RWPE1 (cell line): ENCODE measurements at regions not wholly inside any gene's neighbourhood (a gene's known extent, or its start where the extent isn't known, plus 50 kb on each side); places are given as distances from the start of the nearest gene placed in this dataset.

ENCODE experiments used
- CTCF ChIA-PET: fragments of 350-600 bp; sonication (Branson Sonifier 250); formaldehyde crosslinking; extraction: SDS; loops from one replicate; lab custom pipeline; 2021; lab: Yijun Ruan, JAX
- POLR2A ChIA-PET: fragments of 400-600 bp; formaldehyde crosslinking; extraction: SDS; loops from one replicate; lab custom pipeline; 2020; ENCODE audit warnings: antibody characterized with exemption; ENCODE audit not compliant: low non-redundant PET; lab: Yijun Ruan, JAX
- DNase-seq: peaks from one replicate; pipeline ENCODE4 v3.0.0; 2012; ENCODE audit warnings: low spot score
- H3K27ac ChIP-seq: fragments of 450-650 bp; 2 replicates; pipeline ENCODE4 v1.5.1; 2017
- CTCF ChIP-seq: fragments of 450-650 bp; conservative IDR thresholded peaks from 2 replicates; pipeline ENCODE4 v1.5.1; 2017; ENCODE audit warnings: low read depth, mild to moderate bottlenecking

GRCh38 chr4:137070614-137071013 lies 461.7 kb downstream of the PCDH18 start:
- no peak for DNase-seq
- CTCF ChIA-PET, result no interaction called here

GRCh38 chr4:137069473-137069872 lies 462.8 kb downstream of the PCDH18 start:
- POLR2A ChIA-PET, result no interaction called here
- DNase-seq, result no peak
- H3K27ac ChIP-seq, result no peak overlapping the region
- CTCF ChIA-PET, result no interaction called here
- TF ChIP-seq CTCF, result no peak

More at GRCh38 chr4:137070614-137071013, 461.7 kb downstream of the PCDH18 start:
- no peak overlapping the region for H3K27ac ChIP-seq
- TF ChIP-seq CTCF, result no peak
- POLR2A ChIA-PET, result no interaction called here

- TF ChIP-seq CTCF, result no peak
- H3K27ac ChIP-seq, result no peak overlapping the region
- DNase-seq, result no peak
- CTCF ChIA-PET, result no interaction called here
- POLR2A ChIA-PET, result no interaction called here
Measured at GRCh38 chr4:137067735-137068134, 464.6 kb downstream of the PCDH18 start.

- H3K27ac ChIP-seq, result no peak overlapping the region
- ChIA-PET CTCF (no interaction called here), POLR2A (no interaction called here)
- no peak for DNase-seq
- no peak for TF ChIP-seq CTCF
Measured at GRCh38 chr4:137065311-137065710, 467.0 kb downstream of the PCDH18 start.

- DNase-seq, result no peak
- no peak for TF ChIP-seq CTCF
- ChIA-PET POLR2A (no interaction called here), CTCF (no interaction called here)
- no peak overlapping the region for H3K27ac ChIP-seq
Measured at GRCh38 chr4:137063961-137064360, 468.3 kb downstream of the PCDH18 start.

- CTCF ChIA-PET, result no interaction called here
- H3K27ac ChIP-seq, result no peak overlapping the region
- no peak for DNase-seq
- TF ChIP-seq CTCF, result no peak
- POLR2A ChIA-PET, result no interaction called here
Measured at GRCh38 chr4:137043184-137043583, 489.1 kb downstream of the PCDH18 start.

- ChIA-PET POLR2A (no interaction called here), CTCF (no interaction called here)
- H3K27ac ChIP-seq, result no peak overlapping the region
- no peak for DNase-seq
- TF ChIP-seq CTCF, result no peak
Measured at GRCh38 chr4:137039370-137039769, 492.9 kb downstream of the PCDH18 start.
